HG03442 (cell line): ENCODE measurements at regions not wholly inside any gene's neighbourhood (a gene's known extent, or its start where the extent isn't known, plus 50 kb on each side); places are given as distances from the start of the nearest gene placed in this dataset.
"Not testable (repeated sequence)": the region's sequence is repeated elsewhere in the genome, so short reads cannot be mapped to it uniquely, and the experiment has no call there.

Experiments
- ATAC-seq: cut with Tn5 transposase; IDR thresholded peaks from one replicate; pipeline ENCODE4 v1.9.1; 2021; ENCODE audit warnings: mild to moderate bottlenecking, moderate library complexity; ENCODE audit not compliant: unreplicated experiment

DNA sequence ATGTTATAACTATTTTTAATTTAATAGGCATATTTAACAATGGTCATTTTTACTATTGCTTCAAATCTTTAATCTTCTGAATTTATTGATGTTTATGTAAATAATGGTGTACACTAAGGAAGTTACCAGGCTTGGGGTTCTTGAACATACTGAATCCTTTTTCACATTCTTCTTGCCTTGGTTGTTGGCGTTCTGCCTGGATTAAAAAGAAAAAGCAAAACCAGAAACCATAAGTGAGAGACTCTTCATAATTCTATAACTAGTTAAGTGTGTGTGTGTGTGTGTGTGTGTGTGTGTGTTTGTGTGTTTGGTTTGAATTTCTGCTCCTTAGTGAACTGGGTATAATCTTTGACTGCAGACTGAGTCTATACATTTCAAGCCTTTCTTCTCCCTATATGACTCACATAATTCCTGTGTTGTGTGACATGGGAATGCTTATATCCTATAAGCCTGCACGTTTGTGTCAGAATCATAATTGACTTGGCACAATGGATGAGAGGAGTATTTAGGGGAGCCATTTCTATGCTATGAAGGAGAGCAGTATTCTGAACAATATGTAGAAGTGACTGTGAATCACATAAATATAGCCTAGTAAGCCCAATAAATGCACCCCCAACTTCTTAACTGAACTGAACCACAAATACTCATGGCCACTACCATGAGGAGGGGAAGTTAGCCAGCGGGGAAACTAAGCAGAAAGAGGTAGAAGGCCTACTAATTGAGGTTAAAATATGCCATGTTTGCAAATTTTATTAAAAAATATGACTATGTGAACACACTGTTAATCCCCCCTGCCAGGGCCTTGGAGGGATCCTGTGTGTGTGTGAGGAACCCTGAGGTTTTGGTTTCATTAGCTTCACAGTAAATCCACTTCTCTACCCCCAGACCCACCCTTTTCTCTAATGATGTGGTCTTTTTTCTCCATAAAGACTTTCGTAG, 425.5 kb downstream of the BCKDHB start:
- no peak for ATAC-seq

DNA sequence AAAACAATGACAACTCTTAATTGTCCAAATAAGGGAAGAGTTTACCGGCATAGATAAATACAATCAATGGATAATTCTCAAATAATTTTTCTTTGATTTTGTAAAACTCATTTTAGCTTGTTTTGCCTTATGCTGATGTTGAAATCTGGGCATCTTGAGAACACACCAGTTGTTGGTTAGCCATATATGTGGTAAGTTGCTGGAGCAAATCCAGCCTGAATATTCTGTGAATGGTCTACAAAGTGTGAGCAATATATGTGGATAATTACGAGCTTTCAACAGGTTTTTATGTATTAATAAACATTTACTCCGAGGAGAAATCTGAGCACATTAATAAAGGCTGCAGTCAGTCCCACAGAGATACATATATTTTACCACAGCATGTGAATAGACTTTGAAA, 423.6 kb downstream of the BCKDHB start:
- no peak for ATAC-seq

DNA sequence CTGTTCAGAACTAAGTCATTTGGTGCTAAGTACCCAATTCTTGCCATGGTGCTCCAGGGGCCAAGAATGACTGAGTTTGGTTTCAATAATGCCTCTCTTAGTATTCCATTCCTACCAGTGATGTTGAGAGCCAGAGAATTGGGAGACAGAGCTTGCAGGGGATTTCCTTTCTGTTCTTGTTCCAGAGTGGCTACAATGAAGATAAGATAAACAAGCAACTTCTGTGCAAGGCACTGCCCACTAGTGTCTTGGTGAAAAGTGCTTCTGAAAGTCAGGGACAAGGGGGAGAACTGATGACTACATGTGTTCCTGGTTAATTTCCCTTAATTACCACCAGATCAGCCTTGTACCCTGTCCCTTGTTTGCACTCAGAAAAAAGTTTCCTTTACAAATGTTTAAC, 421.6 kb downstream of the BCKDHB start:
- no peak for ATAC-seq

DNA sequence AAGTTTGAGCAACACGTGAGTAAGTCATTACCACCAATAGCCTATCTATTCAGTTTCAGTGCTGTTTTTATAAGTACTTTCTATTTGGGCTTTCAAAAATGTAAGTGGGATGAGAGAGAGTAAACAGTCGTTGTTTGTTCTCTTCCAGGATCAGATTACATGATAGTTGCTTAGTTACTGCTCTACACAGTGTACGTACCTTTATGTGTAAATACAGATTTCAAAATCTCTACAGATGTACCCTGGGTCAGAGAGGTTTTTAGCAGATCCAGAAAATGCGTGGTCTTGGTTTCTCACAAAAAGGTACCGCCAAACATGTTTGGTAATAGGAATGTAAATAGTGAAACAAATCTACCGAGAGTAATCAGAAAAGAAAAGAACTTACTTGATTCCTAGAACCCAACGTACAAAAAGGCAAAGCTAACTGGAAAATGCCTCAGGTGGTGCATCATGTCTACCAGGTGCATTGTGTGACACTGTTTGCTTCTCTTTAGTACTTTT, 421.1 kb downstream of the BCKDHB start:
- no peak for ATAC-seq

DNA sequence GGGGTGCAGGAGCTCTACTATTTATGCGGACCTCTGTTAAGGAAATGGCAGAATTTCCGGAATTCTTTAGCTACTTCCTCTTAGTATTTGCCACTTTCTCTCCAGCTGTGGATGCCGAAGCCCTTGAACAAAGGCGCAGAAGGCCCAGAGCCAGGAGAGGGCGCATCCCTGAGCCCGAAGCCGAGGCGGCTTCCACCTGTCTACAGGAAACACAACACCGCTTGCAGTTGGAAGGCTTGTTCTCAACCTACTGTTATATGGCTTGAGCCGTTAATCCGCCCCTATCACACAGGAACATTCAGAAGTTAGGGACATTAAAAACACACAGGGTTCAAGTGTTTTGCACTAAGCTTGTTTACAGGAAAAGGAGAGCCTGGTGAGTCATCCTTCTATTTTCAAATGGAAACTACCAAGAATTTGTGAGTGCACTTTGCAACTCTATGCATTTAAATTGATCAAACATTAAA, 417.1 kb downstream of the BCKDHB start:
- ATAC-seq = no peak

DNA sequence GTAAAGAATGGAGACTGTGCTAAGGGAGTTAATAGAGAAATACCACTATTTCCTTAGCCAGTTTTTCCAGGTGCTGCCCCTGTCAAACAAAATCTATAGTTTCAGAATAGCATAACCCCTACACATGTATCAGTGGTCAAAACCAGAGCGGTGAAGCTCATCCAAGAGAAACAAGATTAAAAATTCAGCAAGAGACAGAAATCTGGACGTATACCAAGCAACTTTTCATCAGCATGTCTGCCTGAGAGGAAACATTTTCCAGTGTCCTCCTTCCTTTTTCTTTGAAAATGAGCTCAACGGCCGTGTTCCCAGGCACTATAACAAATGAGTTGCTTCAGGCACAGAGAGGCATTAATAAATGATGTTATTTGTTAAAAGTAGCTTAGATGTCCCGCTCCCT, 416.5 kb downstream of the BCKDHB start:
- ATAC-seq = no peak

DNA sequence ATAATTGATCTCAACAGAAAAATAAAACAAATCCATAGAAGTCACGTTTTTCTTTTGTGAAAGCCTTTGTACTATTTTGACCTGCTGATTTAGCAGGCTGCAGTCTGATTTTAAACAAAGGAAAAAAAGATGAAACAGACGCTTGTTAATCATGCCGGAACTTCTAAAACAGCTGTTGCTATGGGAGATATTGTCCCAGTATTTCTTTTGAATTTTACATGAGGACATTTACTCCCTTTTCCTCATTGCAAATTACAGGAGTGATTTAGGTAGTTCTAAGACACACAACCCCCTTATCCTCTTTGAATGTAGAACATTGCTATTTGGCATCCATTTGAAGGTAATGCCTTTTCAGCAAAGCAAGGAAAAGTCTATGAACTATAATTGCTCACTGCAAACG, 416.1 kb downstream of the BCKDHB start:
- ATAC-seq = no peak

DNA sequence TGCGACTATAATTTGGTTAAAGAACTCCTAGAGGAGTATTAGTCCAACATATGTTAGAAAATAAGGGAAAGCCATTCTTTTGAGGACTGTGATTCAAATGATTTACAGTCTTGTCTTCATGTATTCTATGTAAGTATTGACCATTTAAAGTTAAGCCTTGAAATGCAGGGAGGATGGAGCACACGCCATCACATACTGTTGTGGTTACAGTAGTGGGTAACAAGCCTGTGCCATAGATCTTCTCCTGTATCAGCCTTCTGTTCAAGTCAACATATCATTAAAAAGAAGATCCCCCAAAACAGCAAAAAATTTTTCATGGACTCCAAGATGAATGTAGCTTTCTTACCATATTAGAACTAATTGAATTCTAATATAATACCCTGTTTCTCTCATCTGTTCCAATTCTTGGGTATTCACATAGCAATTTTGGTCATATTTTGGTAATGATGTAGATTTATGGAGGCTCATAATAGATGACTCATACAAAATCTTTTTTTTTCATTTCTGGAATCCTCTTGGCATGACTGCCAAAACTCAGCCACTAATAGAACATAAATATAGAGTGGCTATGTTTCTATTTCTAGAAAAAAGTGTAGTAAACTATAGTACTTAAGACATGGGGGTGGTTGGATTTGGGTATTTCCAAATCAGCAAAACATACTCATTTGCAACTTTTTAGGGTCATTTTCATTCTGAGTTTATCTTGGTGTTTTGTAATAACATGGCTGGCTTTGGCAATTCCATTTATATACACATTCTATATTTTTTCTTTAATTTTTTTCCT, 413.5 kb downstream of the BCKDHB start:
- ATAC-seq = no peak

DNA sequence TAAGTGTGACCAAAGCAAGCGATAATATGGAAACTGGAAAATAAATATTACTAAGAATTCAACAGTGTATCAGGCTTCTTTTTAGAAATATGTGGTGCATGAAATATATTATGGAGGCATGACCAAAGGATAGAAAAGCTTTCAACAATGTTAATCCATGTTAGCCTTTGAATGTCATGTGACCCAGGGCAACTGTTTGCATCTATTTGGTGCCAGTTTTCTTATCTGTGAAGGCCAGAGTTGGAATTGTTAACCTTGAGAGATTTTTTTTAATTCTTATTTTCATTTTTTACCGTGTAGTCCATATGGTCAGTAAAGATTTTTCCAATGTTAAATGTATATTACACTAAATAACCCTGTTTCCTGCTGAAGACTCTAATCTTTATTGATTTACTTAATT, 411.1 kb downstream of the BCKDHB start:
- no peak for ATAC-seq

DNA sequence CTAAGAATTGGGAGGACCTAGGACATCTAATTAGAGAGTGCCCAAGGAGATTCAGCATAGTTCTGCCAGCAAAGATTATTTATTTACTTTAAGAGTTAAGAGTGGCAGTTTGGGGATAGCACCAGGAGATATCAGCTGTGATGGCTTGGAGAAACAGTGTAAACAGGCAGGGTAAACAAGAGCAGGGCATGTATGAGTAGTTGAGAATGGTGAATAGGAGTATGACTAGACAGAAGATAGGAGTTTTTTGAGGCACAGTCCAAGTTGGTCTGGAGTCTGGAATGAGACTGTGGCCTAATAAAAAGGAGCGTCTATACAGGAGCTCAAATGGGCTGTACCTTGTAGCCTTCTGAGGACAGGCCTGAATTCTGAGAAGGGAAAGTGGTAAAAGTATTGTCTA, 404.1 kb downstream of the BCKDHB start:
- ATAC-seq = not testable (repeated sequence)

DNA sequence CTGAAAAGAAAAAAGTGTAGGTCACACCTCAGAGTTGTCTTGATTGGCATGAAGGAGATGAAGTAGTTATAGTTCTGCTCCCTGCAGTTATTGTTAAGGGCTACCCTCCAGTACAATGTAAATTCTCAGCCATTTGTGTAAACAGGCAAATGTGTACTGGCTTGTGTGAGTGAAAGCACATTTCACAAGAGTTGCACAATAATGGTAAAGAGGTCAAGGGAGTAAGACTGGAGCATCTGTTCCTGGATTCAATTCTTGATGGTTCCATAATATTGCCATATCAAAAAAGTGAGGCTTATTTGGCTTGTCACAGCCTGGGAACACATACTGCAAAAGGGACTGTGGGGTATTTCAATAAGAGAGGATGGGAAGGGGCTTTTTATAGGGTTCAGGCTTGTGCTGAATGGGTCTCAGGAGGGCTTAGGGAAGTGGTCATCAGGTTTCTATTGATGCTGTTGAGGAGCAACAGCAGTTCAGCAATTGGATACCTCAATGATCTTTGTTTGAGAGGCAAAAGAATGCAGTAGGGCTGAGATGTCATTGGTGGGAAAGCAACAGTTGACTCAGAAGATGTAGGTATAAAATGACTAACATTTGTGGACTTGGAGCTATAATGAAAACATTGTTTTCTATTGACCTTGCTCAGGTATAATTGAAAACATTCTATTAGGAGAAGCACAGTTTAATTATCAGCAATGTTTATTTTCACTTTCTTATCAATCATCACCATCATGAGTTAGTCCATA, 402.6 kb downstream of the BCKDHB start:
- ATAC-seq = no peak

DNA sequence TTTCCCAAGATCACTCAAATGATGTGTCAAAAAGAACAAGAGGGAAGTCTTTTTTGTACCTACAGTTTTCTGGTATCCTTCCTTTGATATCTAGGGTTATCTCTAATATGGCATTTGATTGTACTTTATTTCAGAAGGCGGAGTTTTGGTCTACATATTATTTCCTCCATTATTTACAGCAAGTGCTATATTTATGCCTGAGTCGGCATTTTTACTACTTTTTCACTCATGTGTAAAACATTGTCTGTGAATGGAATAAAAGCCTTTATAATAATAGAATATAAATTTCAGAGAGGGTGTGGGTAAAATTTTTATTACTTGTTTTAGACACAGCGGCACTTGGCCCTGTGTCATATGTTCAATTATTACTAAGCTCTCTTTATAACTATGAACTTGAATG, 398.4 kb downstream of the BCKDHB start:
- no peak for ATAC-seq

DNA sequence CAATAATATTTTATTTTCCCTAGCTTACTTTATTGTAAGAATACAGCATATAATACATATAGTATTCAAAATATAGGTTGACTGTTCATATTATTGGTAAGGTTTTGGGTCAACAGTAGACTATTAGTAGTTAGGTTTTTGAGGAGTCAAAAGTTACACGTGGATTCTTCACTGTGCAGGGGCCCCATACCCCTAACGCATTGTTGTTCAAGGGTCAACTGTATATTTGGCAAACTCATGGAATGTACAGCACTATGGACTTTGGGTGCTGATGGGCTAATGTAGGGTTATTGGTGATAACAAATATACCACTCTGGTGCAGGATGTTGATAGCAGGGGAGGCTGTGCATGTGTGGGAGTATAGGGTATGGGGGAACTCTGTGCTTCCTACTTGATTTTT, 397.2 kb downstream of the BCKDHB start:
- no peak for ATAC-seq

DNA sequence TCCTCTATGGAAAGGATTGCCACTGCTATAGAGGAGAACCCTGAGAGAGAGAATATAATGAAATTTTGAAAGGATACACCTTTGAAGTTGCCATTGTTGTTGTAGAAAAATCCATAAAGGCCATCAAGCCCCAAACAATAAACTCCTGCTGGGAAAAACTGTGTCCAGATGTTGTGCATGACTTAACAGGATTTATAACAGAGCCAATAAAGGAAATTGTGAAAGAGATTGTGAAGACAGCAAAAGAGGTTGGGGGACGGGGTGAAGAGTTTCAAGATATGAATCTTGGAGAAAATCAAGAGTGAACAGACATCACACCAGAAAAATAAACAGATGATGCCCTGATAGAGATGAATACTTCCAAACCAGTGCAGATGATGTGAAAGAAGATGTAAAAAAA, 396.4 kb downstream of the BCKDHB start:
- no peak for ATAC-seq

DNA sequence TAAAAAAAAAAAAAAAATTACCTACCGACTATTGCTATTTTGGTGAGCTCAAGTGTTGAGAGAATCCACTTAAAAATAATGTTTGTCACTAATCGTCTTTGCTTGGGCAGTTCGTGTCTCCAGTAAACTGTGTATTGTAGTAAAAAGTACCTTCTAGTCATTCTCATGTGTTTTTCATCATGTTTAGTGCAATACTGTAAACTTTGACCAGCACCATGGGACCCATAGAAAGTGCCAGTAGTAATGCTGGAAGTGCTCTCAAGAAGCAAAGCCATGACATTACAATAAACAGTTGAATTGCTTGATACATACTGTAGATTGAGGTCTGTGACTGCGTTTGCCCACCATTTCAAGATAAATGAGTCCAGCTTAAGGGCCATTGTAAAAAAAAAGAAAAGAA, 395.2 kb downstream of the BCKDHB start:
- no peak for ATAC-seq

DNA sequence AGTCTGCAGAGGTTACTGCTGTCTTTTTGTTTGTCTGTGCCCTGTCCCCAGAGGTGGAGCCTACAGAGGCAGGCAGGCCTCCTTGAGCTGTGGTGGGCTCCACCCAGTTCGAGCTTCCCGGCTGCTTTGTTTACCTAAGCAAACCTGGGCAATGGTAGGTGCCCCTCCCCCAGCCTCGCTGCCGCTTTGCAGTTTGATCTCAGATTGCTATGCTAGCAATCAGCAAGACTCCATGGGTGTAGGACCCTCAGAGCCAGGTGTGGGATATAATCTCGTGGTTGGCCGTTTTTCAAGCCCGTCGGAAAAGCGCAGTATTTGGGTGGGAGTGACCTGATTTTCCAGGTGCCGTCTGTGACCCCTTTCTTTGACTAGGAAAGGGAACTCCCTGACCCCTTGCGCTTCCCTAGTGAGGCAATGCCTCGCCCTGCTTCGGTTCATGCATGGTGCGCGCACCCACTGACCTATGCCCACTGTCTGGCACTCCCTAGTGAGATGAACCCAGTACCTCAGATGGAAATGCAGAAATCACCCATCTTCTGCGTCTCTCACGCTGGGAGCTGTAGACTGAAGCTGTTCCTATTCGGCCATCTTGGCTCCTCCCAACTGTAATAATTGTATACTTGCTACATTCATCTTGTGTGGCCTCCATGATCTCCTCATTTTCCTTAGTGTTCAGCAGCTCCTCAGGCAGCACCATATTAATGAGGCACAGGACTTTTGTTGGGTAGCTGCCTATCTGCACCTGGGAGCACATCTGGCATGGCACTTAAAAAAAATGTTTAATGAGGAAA, 391.4 kb downstream of the BCKDHB start:
- not testable (repeated sequence) for ATAC-seq

DNA sequence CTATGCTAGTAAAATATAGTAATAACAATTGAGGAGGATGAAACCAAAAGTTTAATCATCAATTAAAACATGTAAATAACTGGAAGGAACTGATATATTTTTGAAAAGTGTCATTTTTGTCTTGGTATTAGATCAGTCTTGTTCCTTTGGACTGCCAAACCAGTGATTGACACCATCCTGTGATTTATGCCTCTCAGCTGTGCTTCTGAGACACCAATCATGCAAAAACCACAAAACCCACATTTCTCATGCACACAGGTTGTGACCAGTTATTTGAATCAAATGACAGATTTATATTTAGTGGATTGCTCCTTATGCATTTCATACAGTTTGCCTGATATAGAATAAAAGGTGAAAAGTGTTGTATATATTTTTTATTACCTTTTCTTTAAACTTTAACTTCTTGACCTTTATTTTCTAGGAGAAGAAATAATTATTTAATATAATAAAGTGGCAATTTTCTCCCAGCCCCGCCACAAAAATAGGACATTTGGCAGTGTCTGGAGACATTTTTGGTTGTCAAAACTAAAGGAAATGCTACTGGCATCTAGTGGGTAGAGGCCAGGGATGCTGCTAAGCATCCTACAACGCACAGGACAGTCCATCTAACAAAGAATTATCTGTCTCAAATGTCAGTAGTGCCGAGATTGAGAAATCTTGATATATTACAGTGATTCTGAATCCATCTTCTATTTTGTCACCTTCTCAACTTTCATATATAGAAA, 383.6 kb downstream of the BCKDHB start:
- ATAC-seq = peak; percentile 89

DNA sequence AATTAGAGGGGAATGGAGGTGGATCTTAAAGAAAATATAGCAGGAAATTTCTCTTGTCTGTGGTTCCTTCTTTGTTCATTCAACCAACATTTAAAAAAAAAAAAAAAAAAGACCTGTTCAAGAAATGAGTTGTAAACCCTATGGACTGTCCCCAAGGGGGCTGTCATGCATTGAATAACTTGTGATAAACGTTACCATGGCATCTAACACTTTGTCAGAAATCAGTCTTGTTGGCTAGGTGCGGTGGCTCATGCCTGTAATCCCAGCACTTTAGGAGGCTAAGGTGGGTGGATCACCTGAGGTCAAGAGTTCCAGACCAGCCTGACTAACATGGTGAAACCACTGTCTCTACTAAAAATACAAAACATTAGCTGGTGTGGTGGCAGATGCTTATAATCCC, 381.7 kb downstream of the BCKDHB start:
- ATAC-seq = peak; percentile 86

DNA sequence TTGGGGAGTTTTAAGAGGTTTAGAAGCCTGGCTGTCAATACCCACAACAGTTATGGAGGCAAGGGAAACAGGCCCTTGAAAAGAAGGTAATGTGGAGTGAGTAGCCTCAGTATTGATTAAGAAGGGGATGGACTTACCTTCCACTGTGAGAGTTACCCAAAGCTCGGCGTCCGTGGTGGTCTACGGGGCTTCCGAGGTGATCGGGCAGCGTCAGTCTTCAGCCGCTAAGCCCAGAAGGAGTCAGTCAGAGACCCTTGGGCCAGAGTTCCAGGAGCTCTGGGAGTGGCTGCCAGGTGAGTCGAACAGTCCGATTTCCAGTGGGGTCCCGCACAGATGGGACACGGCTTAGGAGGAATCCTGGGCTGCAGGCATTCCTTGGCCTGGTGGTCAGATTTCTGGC, 379.0 kb downstream of the BCKDHB start:
- ATAC-seq = not testable (repeated sequence)

DNA sequence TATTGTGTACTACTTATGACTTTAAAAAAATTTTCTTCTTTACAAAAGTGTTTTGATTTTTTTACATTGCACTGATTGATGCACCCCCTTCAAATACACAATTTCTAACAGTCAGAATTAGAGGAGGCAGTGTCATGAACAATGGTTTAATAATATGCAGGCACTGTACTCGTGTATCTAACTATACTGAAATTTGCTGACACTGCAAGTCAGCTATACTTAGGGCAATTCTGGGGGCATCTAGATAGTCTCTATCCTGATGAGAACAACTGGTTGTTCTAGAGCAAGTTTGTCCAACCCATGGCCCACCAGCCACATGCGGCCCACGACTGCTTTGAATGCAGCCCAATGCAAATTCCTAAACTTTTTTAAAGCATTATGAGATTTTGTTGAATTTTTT, 375.6 kb downstream of the BCKDHB start:
- ATAC-seq = no peak
